GM12875 (cell line): ENCODE measurements at regions not wholly inside any gene's neighbourhood (a gene's known extent, or its start where the extent isn't known, plus 50 kb on each side); places are given as distances from the start of the nearest gene placed in this dataset.

Source experiments
- H3K4me3 ChIP-seq: one replicate; pipeline ENCODE4 v1.5.1; 2011; ENCODE audit warnings: low read depth, low read length, control low read depth
- CTCF ChIP-seq: IDR thresholded peaks from 2 replicates; pipeline ENCODE4 v1.5.1; 2011; ENCODE audit warnings: low read depth, mild to moderate bottlenecking, control low read depth, inconsistent platforms, low read length, moderate library complexity, borderline replicate concordance; ENCODE audit not compliant: insufficient read depth

GRCh38 chr11:71365626-71366025 lies 82.6 kb downstream of the DHCR7 start:
- TF ChIP-seq CTCF, result no peak
- no peak overlapping the region for H3K4me3 ChIP-seq

- no peak overlapping the region for H3K4me3 ChIP-seq
- TF ChIP-seq CTCF, result no peak
These were observed 83.4 kb downstream of the DHCR7 start for GRCh38 chr11:71364806-71365205.

GRCh38 chr11:71364176-71364671 lies 84.0 kb downstream of the DHCR7 start:
- no peak for TF ChIP-seq CTCF
- H3K4me3 ChIP-seq, result no peak overlapping the region

GRCh38 chr11:71363721-71364120 lies 84.5 kb downstream of the DHCR7 start:
- no peak for TF ChIP-seq CTCF
- no peak overlapping the region for H3K4me3 ChIP-seq

GRCh38 chr11:71358963-71359567 lies 89.1 kb downstream of the DHCR7 start:
- H3K4me3 ChIP-seq, result no peak overlapping the region
- TF ChIP-seq CTCF, result no peak

GRCh38 chr11:71358122-71358728 lies 90.0 kb downstream of the DHCR7 start:
- H3K4me3 ChIP-seq, result no peak overlapping the region
- TF ChIP-seq CTCF, result no peak

GRCh38 chr11:71357414-71357813 lies 90.8 kb downstream of the DHCR7 start:
- no peak for TF ChIP-seq CTCF
- no peak overlapping the region for H3K4me3 ChIP-seq
